SIG-M5 treated with dmso at 0.1 percent for 504 hours (cell line): ENCODE measurements at regions not wholly inside any gene's neighbourhood (a gene's known extent, or its start where the extent isn't known, plus 50 kb on each side); places are given as distances from the start of the nearest gene placed in this dataset.
A peak's percentile ranks its signal among the peaks of the same experiment; 100 is the strongest.
"Not testable (repeated sequence)": the region's sequence is repeated elsewhere in the genome, so short reads cannot be mapped to it uniquely, and the experiment has no call there.

Experiments
- DNase-seq: peaks from one replicate; lab custom pipeline; 2025; ENCODE audit not compliant: unreplicated experiment; lab: John Stamatoyannopoulos, UW

DNA sequence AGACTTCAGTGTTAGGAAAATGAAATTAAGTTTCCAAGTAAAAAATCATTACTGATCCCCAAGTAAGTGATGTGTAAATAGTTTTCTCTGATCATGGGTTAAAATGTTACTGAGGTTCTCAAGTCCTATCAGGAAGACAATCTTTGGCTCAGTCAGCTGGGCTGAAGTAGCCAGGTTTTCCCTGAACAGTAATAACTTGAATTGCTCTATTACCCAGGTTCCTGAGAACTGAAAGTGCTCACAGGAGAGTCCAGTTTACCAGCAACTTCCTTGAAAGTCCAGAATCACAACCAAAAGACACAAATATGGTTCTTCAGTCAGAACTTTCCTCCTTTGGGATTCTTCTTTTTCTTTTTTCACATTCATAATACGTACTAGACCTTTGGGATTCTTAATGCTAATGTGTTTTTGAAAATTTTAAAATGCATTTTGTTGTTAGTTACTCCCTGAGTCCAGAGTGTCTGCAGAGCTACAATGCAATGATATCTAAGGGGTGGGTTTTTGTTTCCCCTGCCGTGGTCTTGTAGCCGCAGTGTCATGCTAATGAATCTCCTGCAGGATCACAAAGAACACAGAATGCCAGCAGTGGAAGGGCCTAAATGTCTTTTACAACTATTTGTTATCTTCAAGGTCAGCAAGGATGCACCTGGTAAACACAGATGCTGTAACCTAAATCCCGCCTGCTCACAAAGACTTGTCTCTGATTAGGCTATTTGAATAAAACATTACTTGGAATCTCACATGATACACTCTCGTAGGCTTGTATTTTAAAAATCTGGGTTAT, 439.8 kb upstream of the NR3C2 start:
- no peak for DNase-seq

DNA sequence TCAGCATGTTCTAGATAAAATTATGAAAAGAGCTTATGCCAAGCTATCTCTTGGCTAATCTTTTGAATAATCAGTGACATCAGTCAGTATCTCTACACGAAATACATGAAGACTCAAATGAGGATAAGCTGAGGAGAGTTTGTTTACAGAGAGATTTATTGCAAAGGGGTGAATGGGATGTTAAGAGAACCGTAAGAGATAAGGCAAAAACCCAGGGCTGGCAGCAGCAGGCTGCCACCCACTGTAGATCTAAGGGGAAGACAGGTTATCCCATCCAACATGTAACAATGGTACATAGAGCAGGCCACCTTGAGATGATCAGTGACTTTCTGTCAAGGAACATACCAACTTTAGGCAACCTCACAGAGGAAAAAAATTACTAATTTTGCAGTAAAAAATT, 432.1 kb upstream of the NR3C2 start:
- no peak for DNase-seq

DNA sequence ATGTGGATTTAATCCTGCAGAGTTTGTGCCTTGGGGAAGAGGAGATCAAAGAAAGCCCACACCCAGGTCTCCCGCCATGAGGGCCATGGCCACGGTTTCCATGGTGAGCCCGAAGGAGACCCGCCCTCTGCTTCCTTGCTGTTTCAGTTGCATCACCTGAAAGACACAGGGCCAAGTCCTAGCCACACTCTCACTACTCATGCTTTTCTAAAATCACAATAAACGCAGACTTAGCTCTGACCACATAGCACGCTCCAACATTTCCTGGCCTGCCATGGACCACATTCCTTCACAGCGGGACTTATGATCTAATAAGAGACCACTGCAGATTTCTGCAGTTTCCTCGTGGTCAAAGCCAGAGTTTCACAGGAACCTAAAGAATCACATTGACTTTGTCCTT, 426.0 kb upstream of the NR3C2 start:
- no peak for DNase-seq

DNA sequence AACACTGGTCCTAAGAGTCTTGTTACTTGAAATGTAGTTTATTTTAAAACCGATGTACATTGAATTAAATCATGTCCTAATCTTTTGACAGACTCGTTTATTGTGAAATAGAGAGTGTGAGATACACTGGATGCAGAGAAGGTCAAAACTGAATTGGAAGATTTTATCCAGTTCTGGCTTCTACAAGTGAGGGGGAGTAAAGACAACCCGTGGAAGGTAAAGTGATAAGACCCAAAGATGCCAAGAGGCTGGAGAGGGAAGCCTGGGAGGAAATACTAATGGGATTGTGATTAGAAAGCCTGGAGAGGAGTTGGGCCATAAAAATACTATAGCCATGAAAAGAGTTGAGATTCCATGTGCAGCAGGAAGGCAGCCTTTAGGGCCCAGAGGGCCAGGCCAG, 424.5 kb upstream of the NR3C2 start:
- DNase-seq: no peak

DNA sequence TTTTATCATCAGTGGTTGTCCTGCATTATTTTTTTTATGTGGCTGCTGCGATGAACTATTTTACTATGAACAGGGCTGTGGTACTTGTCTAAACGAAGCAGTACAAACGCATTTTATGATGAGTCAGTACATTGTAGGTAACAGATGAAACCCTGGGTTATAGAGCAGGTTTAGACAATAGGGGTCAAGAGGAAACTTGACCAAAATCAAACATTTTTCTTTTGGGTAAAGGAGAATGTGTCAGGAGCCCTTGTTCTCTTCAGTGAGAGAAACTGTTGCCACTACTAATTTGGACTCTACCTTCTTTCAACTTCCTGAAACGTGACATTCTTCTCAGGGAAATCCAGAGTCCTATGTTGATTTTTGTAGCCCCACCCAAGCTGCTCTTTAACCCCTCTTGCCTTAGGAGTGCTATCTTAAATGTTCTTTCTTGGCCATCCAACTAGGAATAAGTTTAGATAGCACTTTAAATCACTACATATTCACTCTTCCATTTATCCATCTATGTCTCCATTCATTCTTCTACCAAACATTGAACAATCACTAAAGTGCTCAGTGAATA, 415.8 kb upstream of the NR3C2 start:
- DNase-seq: no peak

DNA sequence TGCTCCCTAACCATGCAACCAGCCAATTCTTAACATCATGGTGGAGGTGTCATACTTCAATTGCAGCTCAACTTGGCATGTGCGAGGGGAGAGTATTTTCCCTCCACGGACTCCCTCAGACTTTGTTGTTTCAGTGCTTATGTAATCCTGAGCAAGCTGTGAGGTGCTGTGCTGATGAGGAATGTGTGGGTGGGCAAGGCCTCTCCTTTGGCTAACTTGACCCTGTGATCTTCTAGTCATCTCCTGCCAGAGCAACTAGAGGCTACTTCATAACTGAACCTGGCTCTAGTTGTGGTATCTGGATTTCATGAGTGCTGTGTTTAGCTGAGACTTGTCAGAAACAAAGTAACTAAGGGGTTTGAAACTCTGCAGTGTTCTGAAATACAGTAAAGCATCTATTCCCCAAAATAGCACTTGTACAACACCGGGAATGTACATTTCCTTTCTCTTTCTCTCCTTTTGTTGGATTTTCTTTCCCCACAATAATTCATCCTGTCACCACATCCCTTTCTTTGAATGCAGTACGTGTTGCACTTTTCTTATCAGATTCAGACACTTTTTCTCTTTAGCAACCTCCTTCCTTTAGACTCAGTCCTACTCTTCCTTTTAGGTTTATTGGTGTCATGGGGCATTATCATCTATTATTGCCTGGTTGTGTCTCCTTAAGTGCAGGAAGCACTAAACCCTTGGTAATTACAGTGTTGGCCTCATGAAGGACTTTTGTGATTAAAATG, 415.2 kb upstream of the NR3C2 start:
- no peak for DNase-seq

DNA sequence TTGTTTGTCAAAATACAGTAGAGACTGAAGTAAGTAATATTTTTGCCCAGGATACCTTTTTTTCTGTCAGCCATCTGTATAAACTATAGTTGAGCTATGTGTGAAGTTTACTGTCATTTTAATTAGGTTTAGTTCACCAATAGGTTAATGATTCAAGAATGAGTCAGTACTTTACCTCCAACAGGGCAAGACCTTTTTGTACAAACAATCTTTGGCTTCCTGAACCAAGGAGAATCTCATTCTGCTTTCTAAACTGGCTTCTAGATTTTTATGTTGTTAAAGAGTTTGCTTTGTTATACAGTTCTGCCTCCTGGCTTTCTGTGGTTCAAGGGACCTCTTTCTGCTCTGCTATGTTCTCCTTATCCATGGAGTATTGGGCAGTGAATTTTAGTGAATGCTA, 412.0 kb upstream of the NR3C2 start:
- DNase-seq: no peak

DNA sequence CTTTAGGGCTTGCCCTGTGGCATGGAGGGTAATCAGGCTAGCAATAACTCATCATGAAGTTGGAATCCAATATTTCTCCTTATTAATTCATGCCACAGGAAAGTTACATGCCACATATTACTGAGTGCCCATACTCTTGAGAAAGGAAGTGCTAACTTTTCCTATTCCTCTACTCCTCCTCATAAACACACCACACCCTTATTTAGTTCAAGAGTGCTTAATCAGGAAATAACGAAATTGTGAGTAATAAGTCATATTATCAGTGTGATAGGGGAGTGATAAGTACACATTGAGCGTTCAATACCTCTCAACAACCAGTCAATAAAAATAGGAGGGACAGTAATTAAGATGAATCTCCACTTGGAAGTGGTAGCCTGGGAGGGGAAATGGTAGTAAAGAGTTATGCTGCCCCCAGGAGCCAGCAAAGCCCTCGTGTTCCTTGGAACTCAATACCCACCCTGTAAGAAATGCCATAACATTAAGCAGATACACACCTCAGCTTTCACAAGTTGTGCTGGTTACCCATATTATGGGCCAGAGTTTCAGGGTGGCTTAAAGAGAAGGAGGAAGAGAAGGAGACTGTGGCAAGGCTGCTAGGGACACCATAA, 410.0 kb upstream of the NR3C2 start:
- DNase-seq: no peak

DNA sequence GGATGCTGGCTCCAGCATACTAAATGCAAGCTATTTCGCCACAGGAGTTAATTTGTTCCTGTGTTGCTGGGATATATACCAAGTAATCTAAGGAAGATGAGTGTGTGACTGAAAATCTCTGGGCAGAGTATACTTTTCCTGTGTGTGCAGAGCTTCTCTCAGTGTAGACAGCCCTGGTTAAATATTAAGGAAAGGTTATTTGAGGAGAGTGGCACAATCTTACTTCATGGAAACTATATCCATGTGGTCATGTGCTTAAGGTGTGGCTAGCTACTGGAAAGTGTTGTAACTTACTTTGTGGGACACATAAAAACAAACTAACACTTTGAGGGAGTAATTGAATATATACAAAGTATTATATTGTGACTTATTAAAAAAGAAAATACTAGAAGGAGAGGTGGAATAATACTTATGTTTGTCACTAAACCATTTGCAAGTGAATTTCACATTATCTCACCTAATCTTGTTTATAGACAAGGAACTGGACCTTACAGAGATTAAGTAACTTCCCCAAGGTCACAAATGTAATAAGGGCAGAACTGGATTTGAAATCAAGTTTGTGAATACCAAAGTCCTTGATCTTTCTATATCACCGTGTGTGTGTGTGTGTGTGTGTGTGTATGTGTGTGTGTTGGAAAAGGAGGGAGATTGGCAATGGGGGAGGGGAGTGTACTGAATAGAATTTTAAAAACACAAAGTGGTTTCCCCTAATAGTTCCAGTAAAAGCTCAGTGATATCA, 408.2 kb upstream of the NR3C2 start:
- DNase-seq: no peak

DNA sequence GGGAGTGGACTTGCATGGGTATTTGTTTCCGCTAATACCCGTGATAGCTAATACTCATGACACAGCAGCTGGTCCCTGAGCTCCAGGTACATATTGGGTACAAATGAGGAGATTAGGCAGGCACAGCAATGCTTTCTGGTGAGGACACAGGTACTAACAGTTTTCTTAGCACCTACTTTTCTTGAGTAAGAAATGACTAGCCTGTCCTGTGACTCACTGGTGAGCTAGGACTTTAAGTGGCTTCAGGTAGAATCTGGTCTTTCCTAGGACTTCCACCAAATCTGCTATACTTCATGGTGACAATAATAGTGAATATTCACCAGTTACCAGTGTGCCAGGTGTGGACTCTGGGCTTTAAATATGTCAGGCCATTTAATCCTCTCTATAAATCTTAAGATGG, 407.4 kb upstream of the NR3C2 start:
- no peak for DNase-seq

DNA sequence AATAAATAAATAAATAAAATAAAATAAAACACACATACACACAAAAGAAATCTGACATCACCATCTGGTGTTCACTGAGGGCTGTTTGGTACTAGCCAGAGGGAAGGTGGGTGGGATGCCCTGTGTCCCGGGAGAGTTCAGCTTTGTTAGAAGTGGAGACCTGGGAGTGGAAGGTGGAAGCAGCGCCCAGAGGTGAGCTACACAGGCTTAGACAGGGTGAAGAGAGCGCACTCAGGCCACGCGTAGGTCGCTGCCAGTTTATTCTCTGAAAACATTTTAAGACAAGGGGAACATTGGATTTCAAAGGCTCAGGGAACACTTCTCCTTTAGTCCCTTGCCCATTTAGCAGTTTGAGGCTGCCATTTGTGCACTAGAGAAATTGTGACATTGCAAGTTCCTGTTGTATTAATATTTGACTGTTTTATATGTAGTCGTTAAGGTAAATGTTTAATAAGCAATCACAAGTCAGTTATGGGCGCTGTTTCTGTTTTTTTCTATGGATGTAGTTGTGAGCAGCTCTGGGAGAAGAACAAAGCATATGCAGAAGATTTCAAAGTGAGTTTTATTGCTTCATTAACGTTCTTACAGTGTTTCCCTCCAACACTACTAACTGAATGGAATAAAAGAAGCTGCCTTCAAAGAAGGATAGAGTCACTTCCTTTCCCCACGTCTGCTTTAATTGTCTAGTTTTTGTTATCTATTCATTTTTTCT, 405.5 kb upstream of the NR3C2 start:
- no peak for DNase-seq

DNA sequence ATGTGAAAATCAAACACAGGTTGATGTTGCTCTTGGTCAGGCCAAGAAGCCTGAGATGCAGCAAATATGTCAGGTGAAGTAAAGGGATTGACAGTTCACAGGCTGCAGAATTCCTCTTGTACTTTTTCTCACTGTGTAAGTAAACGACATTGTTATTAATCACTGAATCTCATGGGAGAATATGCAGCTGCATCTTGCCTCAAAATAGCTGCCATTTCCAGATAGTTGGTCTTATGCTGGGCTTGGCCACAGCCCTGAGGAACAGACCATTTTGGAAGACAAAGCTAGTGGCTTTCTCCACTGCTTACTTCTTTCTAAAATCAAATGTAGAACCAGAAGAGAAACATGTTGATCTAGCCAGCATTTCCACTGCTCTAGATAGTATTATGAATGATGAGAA, 403.4 kb upstream of the NR3C2 start:
- DNase-seq: no peak

DNA sequence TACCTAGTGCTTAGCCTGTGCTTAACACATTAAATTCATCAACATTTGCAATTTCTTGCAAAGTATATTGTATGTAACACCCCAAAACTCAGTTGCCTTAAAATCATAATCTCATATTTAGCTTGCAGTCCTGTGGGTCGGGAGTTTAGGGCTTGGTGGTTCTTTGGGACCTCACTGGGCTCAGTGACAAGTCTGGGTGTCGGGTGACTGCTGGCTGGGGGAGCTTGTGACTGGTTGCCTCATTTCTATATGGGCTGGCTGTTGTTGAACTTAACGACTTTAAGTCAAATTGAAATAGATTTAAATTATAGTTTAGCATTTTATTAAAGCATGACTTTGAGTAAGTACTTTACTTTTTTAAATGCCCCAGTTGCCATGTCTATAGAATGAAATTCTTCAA, 401.4 kb upstream of the NR3C2 start:
- no peak for DNase-seq

DNA sequence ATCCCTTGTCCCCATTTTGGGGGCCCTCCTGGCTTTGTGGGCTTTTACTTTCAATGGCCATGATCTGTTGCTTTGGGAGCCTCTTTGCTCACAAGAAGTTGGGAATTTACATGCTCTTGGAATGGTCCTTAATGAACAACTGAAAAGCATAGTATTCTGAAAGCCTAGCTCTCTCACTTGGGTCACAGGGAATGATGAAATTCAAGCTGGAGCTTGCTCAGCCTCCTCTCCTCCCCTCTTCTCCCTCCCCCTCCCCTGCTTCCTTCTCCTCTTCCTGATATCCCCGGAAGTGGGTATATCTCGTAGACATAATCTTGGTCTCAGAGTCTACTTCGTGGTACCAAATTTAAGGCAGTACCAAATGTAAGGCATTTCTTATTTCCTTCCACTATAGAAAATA, 400.6 kb upstream of the NR3C2 start:
- no peak for DNase-seq

DNA sequence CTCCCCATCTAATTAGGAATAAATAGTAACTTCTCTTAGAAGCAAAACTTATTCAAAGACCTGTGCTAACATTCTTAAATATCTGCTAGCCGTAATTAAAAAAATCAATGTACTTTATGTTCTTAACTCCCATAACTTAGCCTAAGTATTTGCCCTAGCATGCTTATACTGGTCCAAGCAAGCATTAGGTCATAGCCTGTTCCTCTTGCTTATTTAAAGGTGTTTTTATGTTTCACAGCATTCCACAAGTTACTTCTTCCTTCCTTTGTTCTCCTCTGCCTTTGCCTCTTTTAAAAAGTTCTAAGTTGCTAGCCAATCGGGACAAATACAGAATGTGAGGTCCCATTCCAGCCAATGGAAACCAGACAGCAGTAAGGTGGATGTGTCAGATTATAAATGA, 395.4 kb upstream of the NR3C2 start:
- DNase-seq: not testable (repeated sequence)

DNA sequence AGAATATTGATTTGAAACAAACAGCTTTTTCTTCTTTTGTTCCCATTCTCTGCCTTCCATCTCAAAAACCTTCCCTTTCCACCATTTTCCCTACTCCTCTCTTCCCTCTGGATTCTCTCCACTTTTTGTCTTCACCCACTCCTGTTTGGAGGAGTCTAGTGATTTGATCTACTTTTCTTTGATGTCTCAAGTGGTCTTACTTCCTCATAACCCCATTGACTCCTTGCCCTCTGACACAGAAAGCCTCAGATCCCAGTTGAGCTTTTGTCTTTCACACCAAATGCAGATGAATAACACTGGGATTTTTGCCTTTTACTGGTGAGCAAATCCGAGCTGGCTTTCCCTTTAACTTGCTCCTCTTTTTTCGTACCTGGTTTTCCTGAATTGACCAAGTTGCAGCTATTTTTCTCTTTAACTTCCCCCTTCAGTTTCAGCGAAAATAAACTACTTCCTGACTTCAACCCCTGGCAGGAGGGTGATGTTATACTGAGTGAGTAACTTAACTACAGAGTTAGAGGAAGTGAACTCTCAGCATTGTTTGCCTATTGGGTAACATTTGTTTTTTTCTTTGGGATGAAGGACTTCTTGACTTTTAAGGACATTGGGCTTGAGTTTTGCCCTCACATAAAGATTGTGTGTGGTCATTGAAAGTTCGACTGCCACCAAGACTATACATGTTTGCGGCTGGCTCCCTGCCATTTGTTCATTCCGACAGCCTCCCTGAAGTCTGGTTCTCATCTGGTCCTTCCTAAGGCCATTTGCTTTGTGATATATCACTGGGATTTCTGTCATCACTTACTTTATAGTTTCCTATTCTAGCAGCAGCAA, 392.8 kb upstream of the NR3C2 start:
- DNase-seq: peak; percentile 52

DNA sequence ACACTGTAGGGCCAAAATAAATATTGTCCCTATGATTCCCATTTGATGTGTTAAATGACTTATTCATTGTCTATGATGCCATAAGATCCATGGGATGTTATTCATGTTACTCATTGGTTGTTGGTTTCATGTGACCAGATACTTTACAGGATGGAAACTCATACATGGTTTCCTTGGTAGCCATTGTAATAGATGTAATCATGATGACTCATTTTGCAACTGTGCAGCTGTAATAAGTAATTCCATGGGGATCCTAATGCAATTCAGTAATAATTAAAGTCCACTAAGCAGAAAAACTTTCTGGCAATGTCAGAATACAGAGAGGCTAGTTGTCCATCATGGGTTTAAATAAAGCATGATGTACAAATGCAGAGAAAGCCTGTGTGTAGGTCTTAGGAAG, 389.7 kb upstream of the NR3C2 start:
- DNase-seq: no peak

DNA sequence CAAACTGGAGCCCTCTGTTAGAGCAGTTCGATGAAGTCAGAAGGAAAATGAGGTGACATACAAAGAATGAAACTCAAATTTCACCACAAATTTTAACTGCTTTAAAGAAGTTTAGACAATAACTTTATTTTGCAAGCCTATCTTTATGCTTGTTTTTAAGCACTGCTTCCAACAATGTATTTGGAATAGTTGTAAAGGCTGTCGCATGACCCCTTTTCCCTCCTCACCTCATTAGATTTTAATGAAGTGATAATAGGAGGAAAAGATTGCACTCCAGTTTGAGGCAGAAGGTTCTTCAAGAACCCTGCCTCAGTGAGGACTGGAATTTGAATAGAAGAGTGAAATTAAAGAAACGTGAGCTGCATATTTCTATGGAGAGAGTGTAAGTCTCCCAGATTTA, 386.1 kb upstream of the NR3C2 start:
- DNase-seq: no peak

DNA sequence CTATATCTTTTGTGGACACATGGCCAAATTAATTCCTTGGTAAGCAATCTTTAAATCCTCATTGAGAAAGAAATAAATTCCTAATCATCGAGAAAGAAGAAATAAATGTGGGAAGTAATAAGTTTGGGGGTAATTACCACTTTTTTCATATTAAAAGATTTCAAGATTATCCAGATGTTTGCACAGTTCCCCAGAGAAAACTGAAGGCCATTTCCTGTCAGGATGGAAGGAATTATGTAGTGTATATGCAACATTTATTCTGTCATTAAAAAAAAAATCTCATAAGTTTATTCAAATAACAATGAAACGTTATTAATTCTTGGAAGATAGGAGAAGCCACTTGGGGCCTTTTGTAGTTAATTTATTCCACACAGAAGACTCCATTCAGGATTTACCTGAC, 385.6 kb upstream of the NR3C2 start:
- no peak for DNase-seq

DNA sequence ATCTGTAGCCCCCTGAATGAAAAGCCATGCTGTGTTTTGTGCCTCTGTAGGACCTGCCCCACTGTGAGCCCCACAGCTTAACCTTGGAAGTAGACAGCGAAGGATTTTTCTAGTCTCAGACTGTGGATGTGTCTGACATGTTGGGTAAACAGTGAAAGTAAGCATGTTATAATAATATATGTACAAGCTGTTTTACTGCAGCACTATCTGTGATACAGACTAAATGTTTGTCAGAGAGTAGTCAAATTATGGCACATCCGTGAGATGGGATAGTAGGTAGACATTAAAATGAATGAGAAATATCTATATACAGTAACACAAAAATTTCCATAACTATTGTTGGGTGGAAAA, 381.2 kb upstream of the NR3C2 start:
- DNase-seq: no peak
